ENCODE measurements at regions not wholly inside any gene's neighbourhood (a gene's known extent, or its start where the extent isn't known, plus 50 kb on each side); places are given as distances from the start of the nearest gene placed in this dataset.
"Not testable (repeated sequence)": the region's sequence is repeated elsewhere in the genome, so short reads cannot be mapped to it uniquely, and the experiment has no call there.

DNA sequence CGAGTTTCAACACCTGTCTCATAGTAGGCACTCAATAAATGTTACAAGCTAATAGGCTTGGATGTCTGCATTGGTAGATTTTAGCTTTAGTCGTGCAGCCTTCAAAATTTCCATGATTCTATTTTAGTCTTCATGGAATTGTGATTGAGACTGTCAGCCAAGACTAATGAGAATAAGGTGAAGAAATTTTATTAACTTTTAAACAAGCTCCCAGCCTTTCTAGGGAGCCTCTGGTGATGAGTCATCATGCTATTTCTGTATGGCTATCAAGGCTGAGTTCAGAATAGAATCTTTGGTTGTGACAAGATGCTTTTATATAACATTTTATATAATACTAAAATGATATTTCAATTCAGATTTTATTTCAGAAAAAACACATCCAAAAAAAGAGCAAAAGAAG, 685.8 kb downstream of the GABRG1 start:
- DNase-seq (no peak), ATAC-seq (ENCODE audit: low read depth in 2 of 2) (no peak)
- Histone ChIP-seq H3K36me3 (ENCODE audit: control insufficient read depth, insufficient read depth, low read length) (no peaks in the 10 kb centered on the region), H3K4me3 (ENCODE audit: low read depth, low read length) (no peak overlapping the region), H3K4me1 (ENCODE audit: control insufficient read depth, insufficient read depth, low read length, poor library complexity, severe bottlenecking) (no peaks in the 10 kb centered on the region), H3K27ac (ENCODE audit: insufficient read depth, low read length, poor library complexity, severe bottlenecking) (no peak overlapping the region), H3K9me3 (ENCODE audit: control insufficient read depth in 2 of 2, low read length in 2 of 2) (no peaks in the 10 kb centered on the region), H3K27me3 (ENCODE audit: control insufficient read depth, insufficient read depth, low read length) (no peaks in the 10 kb centered on the region)
- no peak overlapping the region for H3K4me3 Mint-ChIP-seq
- H3K27ac Mint-ChIP-seq, result no peak overlapping the region
- no peaks in the 10 kb centered on the region for H3K4me1 Mint-ChIP-seq
- no peaks in the 10 kb centered on the region for H3K36me3 Mint-ChIP-seq
- peaks cover 0 to 10% (median 3%) of the 10 kb centered on the region in 7 donors for H3K9me3 Mint-ChIP-seq
- no peaks in the 10 kb centered on the region for H3K27me3 Mint-ChIP-seq

- no peaks in the 10 kb centered on the region for H3K9me3 ChIP-seq (ENCODE audit: control insufficient read depth in 2 of 2, low read length in 2 of 2)
- H3K4me1 ChIP-seq (ENCODE audit: control insufficient read depth, insufficient read depth, low read length, poor library complexity, severe bottlenecking), result no peaks in the 10 kb centered on the region
- no peaks in the 10 kb centered on the region for H3K4me1 Mint-ChIP-seq
- H3K27ac Mint-ChIP-seq, result no peak overlapping the region
- H3K4me3 ChIP-seq (ENCODE audit: low read depth, low read length), result no peak overlapping the region
- H3K9me3 Mint-ChIP-seq, result peaks cover 0 to 6% (median 3%) of the 10 kb centered on the region in 7 donors
- no peaks in the 10 kb centered on the region for H3K27me3 ChIP-seq (ENCODE audit: control insufficient read depth, insufficient read depth, low read length)
- H3K4me3 Mint-ChIP-seq, result no peak overlapping the region
- no peak for ATAC-seq (ENCODE audit: low read depth in 2 of 2)
- no peaks in the 10 kb centered on the region for H3K36me3 ChIP-seq (ENCODE audit: control insufficient read depth, insufficient read depth, low read length)
- H3K27ac ChIP-seq (ENCODE audit: insufficient read depth, low read length, poor library complexity, severe bottlenecking), result no peak overlapping the region
- no peaks in the 10 kb centered on the region for H3K27me3 Mint-ChIP-seq
- H3K36me3 Mint-ChIP-seq, result no peaks in the 10 kb centered on the region
- DNase-seq, result no peak
Measured at GRCh38 chr4:45437381-45437780, 686.5 kb downstream of the GABRG1 start.

- peaks cover 3 to 9% of the 10 kb centered on the region in 2 experiments for H3K9me3 ChIP-seq (ENCODE audit: control insufficient read depth in 2 of 2, low read length in 2 of 2)
- no peak overlapping the region for H3K27ac ChIP-seq (ENCODE audit: insufficient read depth, low read length, poor library complexity, severe bottlenecking)
- H3K36me3 ChIP-seq (ENCODE audit: control insufficient read depth, insufficient read depth, low read length), result no peaks in the 10 kb centered on the region
- H3K4me1 ChIP-seq (ENCODE audit: control insufficient read depth, insufficient read depth, low read length, poor library complexity, severe bottlenecking), result no peaks in the 10 kb centered on the region
- Mint-ChIP-seq H3K27ac (no peak overlapping the region), H3K36me3 (no peaks in the 10 kb centered on the region), H3K9me3 (peaks cover 0 to 28% (median 7%) of the 10 kb centered on the region in 7 donors), H3K4me1 (no peaks in the 10 kb centered on the region), H3K27me3 (no peaks in the 10 kb centered on the region), H3K4me3 (no peak overlapping the region)
- no peaks in the 10 kb centered on the region for H3K27me3 ChIP-seq (ENCODE audit: control insufficient read depth, insufficient read depth, low read length)
- no peak overlapping the region for H3K4me3 ChIP-seq (ENCODE audit: low read depth, low read length)
- DNase-seq (no peak), ATAC-seq (ENCODE audit: low read depth in 2 of 2) (no peak)
Measured at GRCh38 chr4:45425135-45425534, 698.7 kb downstream of the GABRG1 start.

- H3K4me3 ChIP-seq (ENCODE audit: low read depth, low read length), result no peak overlapping the region
- H3K27ac ChIP-seq (ENCODE audit: insufficient read depth, low read length, poor library complexity, severe bottlenecking), result no peak overlapping the region
- Mint-ChIP-seq H3K4me3 (no peak overlapping the region), H3K27ac (peak overlapping the region in 1 of 3 donors; percentile 38), H3K9me3 (peaks cover 0 to 28% (median 8%) of the 10 kb centered on the region in 7 donors), H3K27me3 (no peaks in the 10 kb centered on the region), H3K36me3 (no peaks in the 10 kb centered on the region), H3K4me1 (no peaks in the 10 kb centered on the region)
- no peaks in the 10 kb centered on the region for H3K4me1 ChIP-seq (ENCODE audit: control insufficient read depth, insufficient read depth, low read length, poor library complexity, severe bottlenecking)
- no peak for ATAC-seq (ENCODE audit: low read depth in 2 of 2)
- H3K9me3 ChIP-seq (ENCODE audit: control insufficient read depth in 2 of 2, low read length in 2 of 2), result peaks cover 3 to 9% of the 10 kb centered on the region in 2 experiments
- DNase-seq, result no peak
- no peaks in the 10 kb centered on the region for H3K27me3 ChIP-seq (ENCODE audit: control insufficient read depth, insufficient read depth, low read length)
- no peaks in the 10 kb centered on the region for H3K36me3 ChIP-seq (ENCODE audit: control insufficient read depth, insufficient read depth, low read length)
Measured at GRCh38 chr4:45423896-45424295, 697.5 kb upstream of the GNPDA2 start.

DNA sequence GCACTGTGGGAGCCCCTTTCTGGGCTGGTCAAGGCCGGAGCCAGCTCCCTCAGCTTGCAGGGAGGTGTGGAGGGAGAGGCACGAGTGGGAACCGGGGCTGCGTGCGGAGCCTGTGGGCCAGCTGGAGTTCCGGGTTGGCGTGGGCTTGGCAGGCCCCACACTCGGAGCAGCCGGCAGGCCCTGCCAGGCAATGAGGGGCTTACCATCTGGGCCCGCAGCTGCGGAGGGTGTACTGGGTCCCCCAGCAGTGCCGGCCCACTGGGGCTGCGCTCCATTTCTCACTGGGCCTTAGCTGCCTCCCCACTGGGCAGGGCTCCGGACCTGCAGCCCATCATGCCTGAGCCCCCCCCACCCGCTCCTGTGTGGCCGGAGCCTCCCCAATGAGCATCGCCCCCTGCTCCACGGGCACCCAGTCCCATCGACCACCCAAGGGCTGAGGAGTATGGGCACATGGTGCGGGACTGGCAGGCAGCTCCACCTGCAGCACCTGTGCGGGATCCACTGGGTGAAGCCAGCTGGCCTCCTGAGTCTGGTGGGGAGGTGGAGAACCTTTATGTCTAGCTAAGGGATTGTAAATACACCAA, 693.8 kb upstream of the GNPDA2 start:
- H3K27ac ChIP-seq (ENCODE audit: insufficient read depth, low read length, poor library complexity, severe bottlenecking); H3K4me3 Mint-ChIP-seq; H3K4me1 ChIP-seq (ENCODE audit: control insufficient read depth, insufficient read depth, low read length, poor library complexity, severe bottlenecking); H3K27me3 ChIP-seq (ENCODE audit: control insufficient read depth, insufficient read depth, low read length); H3K27ac Mint-ChIP-seq; H3K27me3 Mint-ChIP-seq; H3K4me1 Mint-ChIP-seq; ATAC-seq (ENCODE audit: low read depth in 2 of 2); H3K36me3 ChIP-seq (ENCODE audit: control insufficient read depth, insufficient read depth, low read length); H3K36me3 Mint-ChIP-seq; H3K9me3 ChIP-seq (ENCODE audit: control insufficient read depth in 2 of 2, low read length in 2 of 2); H3K4me3 ChIP-seq (ENCODE audit: low read depth, low read length); DNase-seq: not testable (repeated sequence)
- peaks cover 0 to 24% (median 6%) of the 10 kb centered on the region in 7 donors for H3K9me3 Mint-ChIP-seq

- Histone ChIP-seq H3K4me1 (ENCODE audit: control insufficient read depth, insufficient read depth, low read length, poor library complexity, severe bottlenecking) (no peaks in the 10 kb centered on the region), H3K27me3 (ENCODE audit: control insufficient read depth, insufficient read depth, low read length) (no peaks in the 10 kb centered on the region), H3K36me3 (ENCODE audit: control insufficient read depth, insufficient read depth, low read length) (no peaks in the 10 kb centered on the region), H3K9me3 (ENCODE audit: control insufficient read depth in 2 of 2, low read length in 2 of 2) (peaks cover 0 to 12% of the 10 kb centered on the region in 2 experiments), H3K27ac (ENCODE audit: insufficient read depth, low read length, poor library complexity, severe bottlenecking) (no peak overlapping the region), H3K4me3 (ENCODE audit: low read depth, low read length) (no peak overlapping the region)
- Mint-ChIP-seq H3K36me3 (no peaks in the 10 kb centered on the region), H3K4me1 (no peaks in the 10 kb centered on the region), H3K27ac (no peak overlapping the region), H3K9me3 (peaks cover 0 to 9% (median 2%) of the 10 kb centered on the region in 7 donors), H3K27me3 (no peaks in the 10 kb centered on the region), H3K4me3 (no peak overlapping the region)
- DNase-seq, result no peak
- ATAC-seq (ENCODE audit: low read depth in 2 of 2), result no peak
Measured at GRCh38 chr4:45410701-45411210, 684.4 kb upstream of the GNPDA2 start.

- Mint-ChIP-seq H3K4me3 (no peak overlapping the region), H3K27me3 (no peaks in the 10 kb centered on the region), H3K27ac (no peak overlapping the region), H3K4me1 (no peaks in the 10 kb centered on the region), H3K9me3 (peaks cover under 1 to 18% (median 4%) of the 10 kb centered on the region in 7 donors), H3K36me3 (no peaks in the 10 kb centered on the region)
- ATAC-seq (ENCODE audit: low read depth in 2 of 2) (no peak), DNase-seq (no peak)
- H3K27ac ChIP-seq (ENCODE audit: insufficient read depth, low read length, poor library complexity, severe bottlenecking), result no peak overlapping the region
- H3K36me3 ChIP-seq (ENCODE audit: control insufficient read depth, insufficient read depth, low read length), result no peaks in the 10 kb centered on the region
- H3K9me3 ChIP-seq (ENCODE audit: control insufficient read depth in 2 of 2, low read length in 2 of 2), result peaks cover 0 to 7% of the 10 kb centered on the region in 2 experiments
- no peaks in the 10 kb centered on the region for H3K4me1 ChIP-seq (ENCODE audit: control insufficient read depth, insufficient read depth, low read length, poor library complexity, severe bottlenecking)
- H3K4me3 ChIP-seq (ENCODE audit: low read depth, low read length), result no peak overlapping the region
- no peaks in the 10 kb centered on the region for H3K27me3 ChIP-seq (ENCODE audit: control insufficient read depth, insufficient read depth, low read length)
Measured at GRCh38 chr4:45409536-45409935, 683.2 kb upstream of the GNPDA2 start.

DNA sequence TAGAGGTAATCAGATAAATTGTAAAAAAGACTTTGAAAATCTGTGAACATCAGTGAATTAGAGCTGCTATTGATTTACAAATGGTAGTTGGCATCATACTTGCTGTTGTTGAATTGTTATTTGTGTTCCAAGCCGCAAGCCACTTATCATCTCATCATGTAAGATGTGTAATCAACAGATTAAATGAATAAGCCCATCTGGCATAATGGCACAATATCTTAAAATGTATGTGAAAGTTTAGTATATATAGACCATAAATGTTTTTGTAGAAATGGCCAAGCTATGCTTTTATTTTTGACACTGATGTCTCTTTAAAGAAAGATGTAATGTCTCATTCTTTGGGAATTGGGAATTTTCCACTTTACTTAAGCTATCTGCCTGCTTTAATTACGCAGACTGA, 682.6 kb upstream of the GNPDA2 start:
- Histone ChIP-seq H3K36me3 (ENCODE audit: control insufficient read depth, insufficient read depth, low read length) (no peaks in the 10 kb centered on the region), H3K4me3 (ENCODE audit: low read depth, low read length) (no peak overlapping the region), H3K27ac (ENCODE audit: insufficient read depth, low read length, poor library complexity, severe bottlenecking) (no peak overlapping the region), H3K27me3 (ENCODE audit: control insufficient read depth, insufficient read depth, low read length) (no peaks in the 10 kb centered on the region), H3K4me1 (ENCODE audit: control insufficient read depth, insufficient read depth, low read length, poor library complexity, severe bottlenecking) (no peaks in the 10 kb centered on the region), H3K9me3 (ENCODE audit: control insufficient read depth in 2 of 2, low read length in 2 of 2) (peaks cover 0 to 5% of the 10 kb centered on the region in 2 experiments)
- ATAC-seq (ENCODE audit: low read depth in 2 of 2) (no peak), DNase-seq (no peak)
- Mint-ChIP-seq H3K36me3 (no peaks in the 10 kb centered on the region), H3K9me3 (peaks cover 2 to 23% (median 5%) of the 10 kb centered on the region in 7 donors), H3K4me1 (no peaks in the 10 kb centered on the region), H3K27me3 (no peaks in the 10 kb centered on the region), H3K27ac (no peak overlapping the region), H3K4me3 (no peak overlapping the region)

All from CD4-positive, CD25-positive, alpha-beta regulatory T cell (primary cell).